Naive thymus-derived CD8-positive, alpha-beta T cell (primary cell): ENCODE measurements at regions not wholly inside any gene's neighbourhood (a gene's known extent, or its start where the extent isn't known, plus 50 kb on each side); places are given as distances from the start of the nearest gene placed in this dataset.

Experiments used
- ATAC-seq, 2 donors: fragments of 150-1000 bp; cut with Tn5 transposase in 1 of 2; sonication (Bioruptor Pico), chemical (Tn5 transposase) in 1 of 2; 1 replicate in 1 of 2; 2 replicates in 1 of 2; pipeline ENCODE4 v1.10.0; 2021; ENCODE audit warnings: mild to moderate bottlenecking in 2 of 2, moderate library complexity in 2 of 2
- POLR2A ChIA-PET: fragments of 350-600 bp; sonication (Branson Sonifier 250); formaldehyde crosslinking; loops from one replicate; lab custom pipeline; 2021; ENCODE audit warnings: antibody characterized with exemption; lab: Charles Lee
- DNase-seq, 10 donors: peaks; one replicate each; pipeline versions ENCODE4 v3.0.0 to v3.0.0-alpha.2; 2020 to 2022
- H3K27ac Mint-ChIP-seq, 10 donors: one replicate each; pipeline ENCODE4 v1.8.0; 2020 to 2022; ENCODE audit warnings: mild to moderate bottlenecking in 10 of 10, mixed read lengths in 10 of 10, moderate library complexity in 4 of 10, inconsistent platforms in 1 of 10
- H3K27me3 Mint-ChIP-seq, 5 donors: one replicate each; pipeline ENCODE4 v1.8.0; 2021 to 2022; ENCODE audit warnings: mixed read lengths in 5 of 5
- H3K36me3 Mint-ChIP-seq, 3 donors: one replicate each; pipeline ENCODE4 v1.8.0; 2020 to 2022; ENCODE audit warnings: mixed read lengths in 3 of 3, mild to moderate bottlenecking in 2 of 3, inconsistent platforms in 1 of 3
- H3K4me1 Mint-ChIP-seq, 4 donors: one replicate each; pipeline ENCODE4 v1.8.0; 2021 to 2022; ENCODE audit warnings: mixed read lengths in 4 of 4
- H3K4me3 Mint-ChIP-seq, 10 donors: one replicate each; pipeline ENCODE4 v1.8.0; 2020 to 2022; ENCODE audit warnings: mild to moderate bottlenecking in 10 of 10, mixed read lengths in 10 of 10, moderate library complexity in 6 of 10, inconsistent platforms in 1 of 10
- H3K9me3 Mint-ChIP-seq, 9 donors: one replicate each; pipeline ENCODE4 v1.8.0; 2020 to 2022; ENCODE audit warnings: mixed read lengths in 9 of 9, mild to moderate bottlenecking in 3 of 9, inconsistent platforms in 1 of 9, moderate library complexity in 1 of 9

- Mint-ChIP-seq H3K4me1 (peaks cover 0 to 5% (median 1%) of the 10 kb centered on the region in 4 donors), H3K27me3 (peaks cover 0 to 9% (median 4%) of the 10 kb centered on the region in 5 donors), H3K36me3 (no peaks in the 10 kb centered on the region), H3K27ac (no peak overlapping the region), H3K4me3 (no peak overlapping the region), H3K9me3 (peaks cover 0 to 2% (median 0%) of the 10 kb centered on the region in 9 donors)
- POLR2A ChIA-PET = no interaction called here
- DNase-seq = no peak
- no peak for ATAC-seq
Measured at GRCh38 chr7:95686109-95686508, 86.2 kb upstream of the DYNC1I1 start.

- no peak overlapping the region for H3K27ac Mint-ChIP-seq
- POLR2A ChIA-PET = no interaction called here
- ATAC-seq (no peak), DNase-seq (no peak)
- H3K36me3 Mint-ChIP-seq = no peaks in the 10 kb centered on the region
- no peak overlapping the region for H3K4me3 Mint-ChIP-seq
- peaks cover 0 to 5% (median 0%) of the 10 kb centered on the region in 9 donors for H3K9me3 Mint-ChIP-seq
- H3K27me3 Mint-ChIP-seq = peaks cover 0 to 14% (median 4%) of the 10 kb centered on the region in 5 donors
- H3K4me1 Mint-ChIP-seq = no peaks in the 10 kb centered on the region
Measured at GRCh38 chr7:95684505-95684904, 87.8 kb upstream of the DYNC1I1 start.

GRCh38 chr7:95684037-95684436 is 87.7 kb upstream of the PDK4 start:
- H3K9me3 Mint-ChIP-seq = peaks cover 0 to 5% (median 0%) of the 10 kb centered on the region in 9 donors
- ATAC-seq (no peak), DNase-seq (no peak)
- H3K4me3 Mint-ChIP-seq = no peak overlapping the region
- H3K27me3 Mint-ChIP-seq = peaks cover 0 to 19% (median 4%) of the 10 kb centered on the region in 5 donors
- H3K36me3 Mint-ChIP-seq = no peaks in the 10 kb centered on the region
- no peaks in the 10 kb centered on the region for H3K4me1 Mint-ChIP-seq
- H3K27ac Mint-ChIP-seq = no peak overlapping the region
- POLR2A ChIA-PET = no interaction called here

GRCh38 chr7:95682913-95683312 is 86.6 kb upstream of the PDK4 start:
- Mint-ChIP-seq H3K4me3 (no peak overlapping the region), H3K27ac (no peak overlapping the region), H3K27me3 (peaks cover 0 to 19% (median 4%) of the 10 kb centered on the region in 5 donors), H3K4me1 (no peaks in the 10 kb centered on the region), H3K9me3 (peaks cover 0 to 5% (median 0%) of the 10 kb centered on the region in 9 donors), H3K36me3 (no peaks in the 10 kb centered on the region)
- POLR2A ChIA-PET = no interaction called here
- no peak for ATAC-seq
- no peak for DNase-seq

GRCh38 chr7:95676691-95677090 is 80.4 kb upstream of the PDK4 start:
- Mint-ChIP-seq H3K9me3 (peaks cover 0 to 5% (median 0%) of the 10 kb centered on the region in 9 donors), H3K27ac (no peak overlapping the region)
- POLR2A ChIA-PET = no interaction called here

GRCh38 chr7:95675632-95676031 is 79.3 kb upstream of the PDK4 start:
- Mint-ChIP-seq H3K9me3 (peaks cover 0 to 2% (median 0%) of the 10 kb centered on the region in 9 donors), H3K27me3 (peaks cover 0 to 10% (median 0%) of the 10 kb centered on the region in 5 donors), H3K27ac (no peak overlapping the region), H3K4me3 (no peak overlapping the region), H3K4me1 (no peaks in the 10 kb centered on the region), H3K36me3 (no peaks in the 10 kb centered on the region)
- ATAC-seq = no peak
- no peak for DNase-seq
- POLR2A ChIA-PET = no interaction called here

More at GRCh38 chr7:95676691-95677090, 80.4 kb upstream of the PDK4 start:
- H3K36me3 Mint-ChIP-seq = no peaks in the 10 kb centered on the region
- H3K4me1 Mint-ChIP-seq = no peaks in the 10 kb centered on the region
- ATAC-seq = no peak
- H3K27me3 Mint-ChIP-seq = peaks cover 0 to 19% (median 3%) of the 10 kb centered on the region in 5 donors
- no peak for DNase-seq
- H3K4me3 Mint-ChIP-seq = no peak overlapping the region

GRCh38 chr7:95675016-95675415 is 78.7 kb upstream of the PDK4 start:
- H3K27ac Mint-ChIP-seq = no peak overlapping the region
- no peak overlapping the region for H3K4me3 Mint-ChIP-seq
- H3K27me3 Mint-ChIP-seq = peaks cover 0 to 9% (median 0%) of the 10 kb centered on the region in 5 donors
- no peaks in the 10 kb centered on the region for H3K36me3 Mint-ChIP-seq
- no peaks in the 10 kb centered on the region for H3K4me1 Mint-ChIP-seq
- H3K9me3 Mint-ChIP-seq = peaks cover 0 to 2% (median 0%) of the 10 kb centered on the region in 9 donors
- ATAC-seq = no peak
- no peak for DNase-seq
- POLR2A ChIA-PET = no interaction called here

GRCh38 chr7:95674101-95674500 is 77.8 kb upstream of the PDK4 start:
- Mint-ChIP-seq H3K9me3 (peaks cover 0 to 2% (median 0%) of the 10 kb centered on the region in 9 donors), H3K36me3 (no peaks in the 10 kb centered on the region), H3K27me3 (peaks cover 0 to 6% (median 0%) of the 10 kb centered on the region in 5 donors), H3K27ac (no peak overlapping the region), H3K4me3 (no peak overlapping the region), H3K4me1 (no peaks in the 10 kb centered on the region)
- no peak for ATAC-seq
- no peak for DNase-seq
- POLR2A ChIA-PET = no interaction called here

GRCh38 chr7:95672434-95672833 is 76.1 kb upstream of the PDK4 start:
- H3K36me3 Mint-ChIP-seq = no peaks in the 10 kb centered on the region
- peaks cover 0 to 5% (median 0%) of the 10 kb centered on the region in 5 donors for H3K27me3 Mint-ChIP-seq
- ATAC-seq (no peak), DNase-seq (no peak)
- peaks cover 0 to 2% (median 0%) of the 10 kb centered on the region in 9 donors for H3K9me3 Mint-ChIP-seq
- no peak overlapping the region for H3K27ac Mint-ChIP-seq
- no peaks in the 10 kb centered on the region for H3K4me1 Mint-ChIP-seq
- POLR2A ChIA-PET = no interaction called here
- no peak overlapping the region for H3K4me3 Mint-ChIP-seq

- POLR2A ChIA-PET = no interaction called here
- H3K27me3 Mint-ChIP-seq = peaks cover 0 to 5% (median 0%) of the 10 kb centered on the region in 5 donors
- H3K36me3 Mint-ChIP-seq = no peaks in the 10 kb centered on the region
- H3K9me3 Mint-ChIP-seq = peaks cover 0 to 7% (median 2%) of the 10 kb centered on the region in 9 donors
- ATAC-seq (no peak), DNase-seq (no peak)
- no peak overlapping the region for H3K27ac Mint-ChIP-seq
- no peaks in the 10 kb centered on the region for H3K4me1 Mint-ChIP-seq
- H3K4me3 Mint-ChIP-seq = no peak overlapping the region
Measured at GRCh38 chr7:95669513-95669912, 73.2 kb upstream of the PDK4 start.

GRCh38 chr7:95668504-95669018 is 72.2 kb upstream of the PDK4 start:
- no peak for DNase-seq
- H3K27ac Mint-ChIP-seq = no peak overlapping the region
- no peaks in the 10 kb centered on the region for H3K4me1 Mint-ChIP-seq
- POLR2A ChIA-PET = no interaction called here
- peaks cover 0 to 5% (median 0%) of the 10 kb centered on the region in 5 donors for H3K27me3 Mint-ChIP-seq
- H3K4me3 Mint-ChIP-seq = no peak overlapping the region
- peaks cover 0 to 10% (median 3%) of the 10 kb centered on the region in 9 donors for H3K9me3 Mint-ChIP-seq
- no peaks in the 10 kb centered on the region for H3K36me3 Mint-ChIP-seq
- ATAC-seq = no peak

- Mint-ChIP-seq H3K27ac (no peak overlapping the region), H3K27me3 (no peaks in the 10 kb centered on the region), H3K4me1 (no peaks in the 10 kb centered on the region), H3K9me3 (peaks cover 0 to 26% (median 15%) of the 10 kb centered on the region in 9 donors), H3K4me3 (no peak overlapping the region), H3K36me3 (no peaks in the 10 kb centered on the region)
- ATAC-seq (no peak), DNase-seq (no peak)
- POLR2A ChIA-PET = no interaction called here
Measured at GRCh38 chr7:95662987-95663386, 66.7 kb upstream of the PDK4 start.

- no peak overlapping the region for H3K4me3 Mint-ChIP-seq
- POLR2A ChIA-PET = no interaction called here
- H3K27me3 Mint-ChIP-seq = peaks cover 0 to 2% (median 0%) of the 10 kb centered on the region in 5 donors
- H3K4me1 Mint-ChIP-seq = no peaks in the 10 kb centered on the region
- no peaks in the 10 kb centered on the region for H3K36me3 Mint-ChIP-seq
- no peak for DNase-seq
- ATAC-seq = no peak
- H3K27ac Mint-ChIP-seq = no peak overlapping the region
- H3K9me3 Mint-ChIP-seq = peaks cover 0 to 24% (median 13%) of the 10 kb centered on the region in 9 donors
Measured at GRCh38 chr7:95660023-95660434, 63.7 kb upstream of the PDK4 start.

GRCh38 chr7:95658676-95659075 is 62.4 kb upstream of the PDK4 start:
- ATAC-seq (no peak), DNase-seq (no peak)
- H3K9me3 Mint-ChIP-seq = peaks cover 0 to 20% (median 11%) of the 10 kb centered on the region in 9 donors
- no peak overlapping the region for H3K27ac Mint-ChIP-seq
- POLR2A ChIA-PET = no interaction called here
- no peaks in the 10 kb centered on the region for H3K36me3 Mint-ChIP-seq
- no peak overlapping the region for H3K4me3 Mint-ChIP-seq
- H3K4me1 Mint-ChIP-seq = no peaks in the 10 kb centered on the region
- H3K27me3 Mint-ChIP-seq = peaks cover 0 to 2% (median 0%) of the 10 kb centered on the region in 5 donors
